ENCODE measurements at regions not wholly inside any gene's neighbourhood (a gene's known extent, or its start where the extent isn't known, plus 50 kb on each side); places are given as distances from the start of the nearest gene placed in this dataset.

GRCh38 chr2:22513563-22513962 is 871.4 kb upstream of the KLHL29 start:
- intact Hi-C loops (cut with DNase I; ENCODE audit: low total_unique reads), result no loop called here
- no peaks in the 10 kb centered on the region for H3K36me3 ChIP-seq
- H3K4me3 ChIP-seq, result no peak overlapping the region
- no peaks in the 10 kb centered on the region for H3K27me3 ChIP-seq
- H3K9me3 ChIP-seq, result no peaks in the 10 kb centered on the region
- H3K27ac ChIP-seq, result no peak overlapping the region
- H3K4me1 ChIP-seq, result no peaks in the 10 kb centered on the region
- no peak for DNase-seq
- WGBS, 5 donors, result 78 to 89% (median 86%) methylated on average over 4 of the region's 4 CpGs
- no peak for TF ChIP-seq EP300 (IDR thresholded peaks at IDR 0.05)
- no peak for TF ChIP-seq POLR2A (IDR thresholded peaks at IDR 0.05)
- TF ChIP-seq CTCF (IDR thresholded peaks at IDR 0.05), result no peak
- no peak for TF ChIP-seq POLR2AphosphoS5 (IDR thresholded peaks at IDR 0.05)

GRCh38 chr2:22517141-22517540 is 867.8 kb upstream of the KLHL29 start:
- Histone ChIP-seq H3K4me1 (no peaks in the 10 kb centered on the region), H3K27ac (no peak overlapping the region), H3K9me3 (peaks cover 0 to 3% (median 0%) of the 10 kb centered on the region in 4 donors), H3K4me3 (no peak overlapping the region), H3K27me3 (no peaks in the 10 kb centered on the region), H3K36me3 (no peaks in the 10 kb centered on the region)
- TF ChIP-seq POLR2A (IDR thresholded peaks at IDR 0.05), result no peak
- no peak for TF ChIP-seq POLR2AphosphoS5 (IDR thresholded peaks at IDR 0.05)
- no peak for TF ChIP-seq CTCF (IDR thresholded peaks at IDR 0.05)
- TF ChIP-seq EP300 (IDR thresholded peaks at IDR 0.05), result no peak
- intact Hi-C loops (cut with DNase I; ENCODE audit: low total_unique reads), result no loop called here
- 0 to 85% (median 33%) methylated on average over 1 of the region's 1 CpG for WGBS, 5 donors
- DNase-seq, result no peak

DNA sequence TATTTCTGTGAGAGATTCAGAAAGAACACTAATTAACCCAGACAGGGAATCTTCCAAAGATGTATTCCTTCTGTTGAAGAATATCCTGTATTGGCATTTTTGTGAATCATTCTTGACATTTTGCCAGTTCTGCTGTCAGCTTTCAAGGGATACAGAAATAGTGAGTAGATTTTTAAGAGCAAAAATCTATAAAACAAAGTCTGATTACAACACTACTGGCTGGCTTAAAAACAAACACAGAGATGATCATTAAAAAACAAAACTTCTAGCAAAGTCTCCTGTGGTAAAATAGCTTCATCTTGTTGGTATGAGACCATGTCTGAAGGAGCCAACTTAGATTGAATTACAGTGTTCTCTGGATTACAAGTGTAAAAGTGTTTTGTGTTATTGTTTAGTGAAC is 866.3 kb upstream of the KLHL29 start:
- H3K36me3 ChIP-seq, result no peaks in the 10 kb centered on the region
- DNase-seq, result peak in 1 of 2 donors; percentile 4
- H3K27me3 ChIP-seq, result no peaks in the 10 kb centered on the region
- peaks cover 0 to 3% (median 0%) of the 10 kb centered on the region in 4 donors for H3K9me3 ChIP-seq
- TF ChIP-seq CTCF (IDR thresholded peaks at IDR 0.05) (no peak), POLR2A (IDR thresholded peaks at IDR 0.05) (no peak), EP300 (IDR thresholded peaks at IDR 0.05) (no peak), POLR2AphosphoS5 (IDR thresholded peaks at IDR 0.05) (no peak)
- no peak overlapping the region for H3K27ac ChIP-seq
- H3K4me1 ChIP-seq, result no peaks in the 10 kb centered on the region
- intact Hi-C loops (cut with DNase I; ENCODE audit: low total_unique reads), result no loop called here
- no peak overlapping the region for H3K4me3 ChIP-seq

DNA sequence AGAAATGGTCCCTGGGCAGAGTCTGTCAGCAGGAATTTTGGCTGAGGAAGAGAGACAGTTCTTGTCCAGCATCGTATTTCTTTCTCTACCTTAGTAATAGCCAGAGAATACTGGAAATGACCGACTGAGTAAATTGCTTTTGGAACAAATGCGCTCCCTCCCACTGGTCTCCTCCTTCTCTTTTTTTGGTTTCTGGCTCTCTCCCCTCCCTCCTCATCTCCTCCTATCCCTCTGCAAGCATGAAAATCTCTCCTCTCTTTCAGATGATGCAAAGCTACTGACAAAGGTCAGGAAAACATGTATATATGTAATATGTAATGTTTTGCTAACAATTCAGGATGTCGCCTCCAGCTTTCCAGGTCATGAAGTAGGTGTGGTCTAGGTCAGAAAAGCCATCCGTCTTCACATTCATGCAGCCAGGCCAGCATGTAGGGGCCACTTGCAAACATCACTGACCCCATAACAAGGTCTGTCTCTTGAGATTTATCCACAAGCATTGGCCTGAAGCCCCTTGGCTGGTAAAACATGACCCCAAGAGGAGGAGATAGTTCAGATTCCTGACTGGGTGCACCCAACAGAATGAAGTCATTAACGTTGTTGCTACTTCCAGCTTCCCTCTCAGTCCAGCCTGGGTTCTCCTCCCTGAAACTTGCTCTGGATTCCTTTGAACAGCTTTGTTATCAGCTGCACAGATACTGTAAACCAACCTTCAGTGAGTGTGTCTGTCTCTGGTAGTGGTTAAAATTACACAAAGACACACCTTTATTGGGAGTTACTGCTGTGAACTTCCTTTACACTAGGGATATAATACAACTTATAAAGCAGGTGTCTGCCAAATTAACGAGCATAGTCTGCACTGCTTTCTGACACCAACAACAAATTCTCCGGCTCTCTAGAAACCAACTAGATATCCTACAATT is 864.4 kb upstream of the KLHL29 start:
- intact Hi-C loops (cut with DNase I; ENCODE audit: low total_unique reads), result no loop called here
- Histone ChIP-seq H3K4me3 (no peak overlapping the region), H3K27ac (no peak overlapping the region), H3K4me1 (no peaks in the 10 kb centered on the region), H3K9me3 (peaks cover 0 to 3% (median 0%) of the 10 kb centered on the region in 4 donors), H3K27me3 (no peaks in the 10 kb centered on the region), H3K36me3 (no peaks in the 10 kb centered on the region)
- peak in 1 of 2 donors; percentile 65 for DNase-seq
- TF ChIP-seq CTCF (IDR thresholded peaks at IDR 0.05) (no peak), POLR2AphosphoS5 (IDR thresholded peaks at IDR 0.05) (no peak), EP300 (IDR thresholded peaks at IDR 0.05) (no peak), POLR2A (IDR thresholded peaks at IDR 0.05) (no peak)
- 60 to 66% (median 64%) methylated on average over 8 of the region's 8 CpGs for WGBS, 5 donors
